NCI-H2029 (cell line): ENCODE measurements at regions not wholly inside any gene's neighbourhood (a gene's known extent, or its start where the extent isn't known, plus 50 kb on each side); places are given as distances from the start of the nearest gene placed in this dataset.
"Not testable (repeated sequence)": the region's sequence is repeated elsewhere in the genome, so short reads cannot be mapped to it uniquely, and the experiment has no call there.

Experiments used
- DNase-seq: peaks from one replicate; lab custom pipeline; 2025; lab: John Stamatoyannopoulos, UW

- no peak for DNase-seq
These were observed 894.2 kb upstream of the INTU start for GRCh38 chr4:126738527-126738923.

GRCh38 chr4:126738926-126739325 is 893.8 kb upstream of the INTU start:
- no peak for DNase-seq

GRCh38 chr4:126740687-126741086 is 892.1 kb upstream of the INTU start:
- DNase-seq = no peak

DNA sequence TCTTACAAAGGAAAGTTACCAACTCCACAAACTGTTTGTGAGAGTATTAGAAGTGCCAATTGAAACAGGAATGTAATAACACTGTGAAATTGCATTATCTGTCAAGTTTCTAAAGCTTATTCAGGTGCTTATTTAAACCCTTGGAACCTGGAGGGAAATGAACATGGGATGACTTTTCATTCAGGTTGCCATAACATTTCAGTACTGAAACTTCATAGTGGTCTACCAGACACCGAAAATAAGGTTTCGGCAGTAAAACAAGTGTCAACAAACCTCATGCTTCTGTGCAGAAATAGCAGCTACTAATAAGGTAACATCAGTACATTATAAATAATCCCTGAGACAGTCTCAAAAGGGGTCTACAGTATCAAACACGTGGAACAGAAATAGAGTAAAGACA is 890.7 kb upstream of the INTU start:
- DNase-seq = no peak

- DNase-seq = no peak
These were observed 889.9 kb upstream of the INTU start for GRCh38 chr4:126742885-126743284.

GRCh38 chr4:126748736-126749135 is 884.0 kb upstream of the INTU start:
- no peak for DNase-seq

DNA sequence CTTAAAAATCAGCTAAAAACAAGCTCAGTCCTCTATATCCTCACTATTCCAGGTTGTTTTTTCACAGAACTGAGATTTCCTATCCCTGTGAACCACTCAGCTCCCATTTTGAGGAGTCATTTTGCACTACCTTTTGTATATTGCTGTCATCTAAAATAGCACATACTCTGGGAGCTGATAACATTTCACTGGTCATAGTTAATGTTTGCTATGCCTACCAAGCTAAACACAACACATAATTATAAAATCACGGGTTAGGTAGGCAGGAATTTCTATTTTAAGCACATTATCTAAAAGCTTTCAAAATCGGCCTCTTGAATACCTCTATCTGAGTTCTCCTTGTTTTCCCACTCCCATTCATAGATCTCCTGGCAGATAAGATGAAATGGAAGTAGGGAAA is 882.0 kb upstream of the INTU start:
- DNase-seq = no peak

GRCh38 chr4:126752126-126752525 is 880.6 kb upstream of the INTU start:
- no peak for DNase-seq

DNA sequence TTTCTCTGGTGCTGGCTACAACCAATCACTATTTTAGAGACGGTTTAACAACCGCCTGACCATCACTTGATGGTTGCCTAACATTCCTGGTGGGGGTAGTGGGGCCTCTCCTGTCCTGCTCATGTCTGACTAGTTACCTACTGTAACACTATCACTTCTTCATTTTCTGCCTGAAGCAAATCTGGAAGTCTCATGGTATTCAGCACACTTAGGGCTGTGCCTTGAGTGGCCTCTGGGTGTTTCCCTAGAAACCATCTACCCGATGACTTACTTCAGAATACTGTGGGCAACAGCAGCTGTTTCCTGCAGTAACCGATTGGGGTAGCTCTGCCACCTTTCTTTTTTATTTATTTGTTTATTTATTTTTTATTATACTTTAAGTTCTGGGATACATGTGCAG is 880.1 kb upstream of the INTU start:
- no peak for DNase-seq

DNA sequence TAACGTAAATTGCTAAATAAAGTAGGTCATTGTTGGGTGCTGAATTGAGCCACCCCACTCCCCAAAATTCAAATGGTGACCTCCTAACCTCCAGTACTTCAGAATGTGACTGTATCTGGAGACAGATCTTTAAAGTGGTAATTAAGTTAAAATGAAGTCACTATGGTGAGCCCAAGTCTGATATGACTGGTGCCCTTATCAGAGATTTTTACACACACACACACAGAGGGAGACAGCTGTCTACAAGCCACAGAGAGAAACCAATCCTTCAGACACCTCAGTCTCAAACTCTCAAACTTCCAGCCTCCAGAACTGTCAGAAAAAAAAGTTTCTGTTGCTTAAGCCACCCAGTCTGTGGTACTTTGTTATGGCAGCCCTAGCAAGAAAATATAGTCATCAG is 879.2 kb upstream of the INTU start:
- no peak for DNase-seq

- no peak for DNase-seq
These were observed 877.3 kb upstream of the INTU start for GRCh38 chr4:126755506-126755905.

GRCh38 chr4:126756050-126756829 is 876.5 kb upstream of the INTU start:
- DNase-seq = no peak

- DNase-seq = no peak
These were observed 875.5 kb upstream of the INTU start for GRCh38 chr4:126757219-126757618.

GRCh38 chr4:126758493-126758892 is 874.3 kb upstream of the INTU start:
- DNase-seq = no peak

DNA sequence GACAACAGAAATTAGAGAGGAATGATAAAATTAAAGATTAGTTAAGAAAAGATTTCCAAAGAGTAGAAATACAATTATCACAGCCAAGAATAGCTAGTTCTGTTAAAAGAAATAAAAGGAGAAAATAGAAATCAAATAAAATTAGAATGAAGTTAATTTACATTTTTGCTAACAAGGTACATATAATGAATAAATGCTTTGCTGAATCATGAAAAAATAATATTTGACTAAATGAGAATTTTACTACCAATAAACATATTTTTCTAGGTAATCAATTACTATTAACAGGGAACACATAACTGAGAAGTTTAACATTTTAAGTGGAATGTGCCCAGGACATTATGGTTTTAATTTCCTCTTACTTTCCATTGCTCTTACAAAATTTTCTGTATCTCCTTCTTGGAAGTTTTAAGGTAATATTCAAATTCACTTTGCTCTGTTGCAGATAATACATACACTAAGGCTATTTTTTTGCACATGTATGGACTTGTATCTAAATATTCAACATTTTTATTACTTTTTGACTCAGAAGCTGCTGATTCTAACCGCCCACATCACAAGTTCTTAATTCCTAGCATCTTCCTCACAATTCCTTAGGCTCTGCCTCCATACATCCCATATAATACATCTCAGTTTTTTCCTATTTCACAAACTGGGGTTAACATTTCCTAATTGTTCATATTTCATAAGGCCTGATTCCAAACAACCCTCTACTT is 870.7 kb upstream of the INTU start:
- no peak for DNase-seq

GRCh38 chr4:126762663-126763247 is 870.0 kb upstream of the INTU start:
- DNase-seq = no peak

- no peak for DNase-seq
These were observed 866.5 kb upstream of the INTU start for GRCh38 chr4:126766241-126766640.

DNA sequence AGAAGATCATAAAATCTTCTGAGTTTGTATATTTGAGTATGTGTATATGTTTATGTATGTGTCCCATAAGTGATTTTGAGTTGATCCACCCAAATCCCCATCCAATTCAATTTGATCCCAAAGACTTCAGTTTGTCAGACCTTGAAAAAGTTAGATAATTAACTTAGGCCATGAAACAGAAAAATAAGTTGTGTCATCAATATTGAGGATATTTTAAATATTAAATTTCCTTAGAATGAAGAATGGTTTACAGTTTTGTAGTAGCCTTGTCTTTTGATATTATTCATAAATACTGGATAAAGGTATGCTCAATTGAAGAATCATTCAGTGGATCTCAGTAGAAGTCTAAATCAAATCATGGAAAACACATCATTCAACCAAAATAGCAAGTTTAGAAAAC is 864.4 kb upstream of the INTU start:
- DNase-seq = no peak

GRCh38 chr4:126770811-126771553 is 861.8 kb upstream of the INTU start:
- not testable (repeated sequence) for DNase-seq

DNA sequence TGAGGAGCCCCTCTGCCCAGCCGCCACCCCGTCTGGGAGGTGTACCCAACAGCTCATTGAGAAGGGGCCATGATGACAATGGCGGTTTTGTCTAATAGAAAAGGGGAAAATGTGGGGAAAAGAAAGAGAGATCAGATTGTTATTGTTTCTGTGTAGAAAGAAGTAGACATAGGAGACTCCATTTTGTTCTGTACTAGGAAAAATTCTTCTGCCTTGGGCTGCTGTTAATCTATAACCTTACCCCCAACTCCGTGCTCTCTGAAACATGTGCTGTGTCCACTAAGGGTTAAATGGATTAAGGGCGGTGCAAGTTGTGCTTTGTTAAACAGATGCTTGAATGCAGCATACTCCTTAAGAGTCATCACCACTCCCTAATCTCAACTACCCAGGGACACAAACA is 861.1 kb upstream of the INTU start:
- DNase-seq = not testable (repeated sequence)

DNA sequence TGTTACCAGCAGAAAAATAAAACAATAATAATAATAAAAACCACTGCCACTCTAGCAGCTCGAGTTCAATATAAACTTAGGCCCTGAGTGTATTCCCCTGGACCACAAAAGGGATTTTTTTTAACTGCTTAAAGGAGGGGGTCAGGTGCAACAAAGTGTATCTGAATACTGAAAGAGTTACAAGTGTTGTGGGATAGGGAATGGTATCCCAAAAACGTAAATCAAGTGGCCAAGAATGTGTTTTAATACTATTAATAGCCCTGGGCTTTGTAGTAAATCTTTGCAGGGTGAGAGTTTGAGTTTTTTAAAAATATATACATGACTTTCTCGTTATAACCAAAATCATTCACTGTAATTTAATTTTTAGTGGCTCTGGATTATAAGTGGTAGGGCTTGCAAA is 860.1 kb upstream of the INTU start:
- no peak for DNase-seq

- no peak for DNase-seq
These were observed 857.2 kb upstream of the INTU start for GRCh38 chr4:126775485-126776106.
